ENCODE measurements at regions not wholly inside any gene's neighbourhood (a gene's known extent, or its start where the extent isn't known, plus 50 kb on each side); places are given as distances from the start of the nearest gene placed in this dataset.

DNA sequence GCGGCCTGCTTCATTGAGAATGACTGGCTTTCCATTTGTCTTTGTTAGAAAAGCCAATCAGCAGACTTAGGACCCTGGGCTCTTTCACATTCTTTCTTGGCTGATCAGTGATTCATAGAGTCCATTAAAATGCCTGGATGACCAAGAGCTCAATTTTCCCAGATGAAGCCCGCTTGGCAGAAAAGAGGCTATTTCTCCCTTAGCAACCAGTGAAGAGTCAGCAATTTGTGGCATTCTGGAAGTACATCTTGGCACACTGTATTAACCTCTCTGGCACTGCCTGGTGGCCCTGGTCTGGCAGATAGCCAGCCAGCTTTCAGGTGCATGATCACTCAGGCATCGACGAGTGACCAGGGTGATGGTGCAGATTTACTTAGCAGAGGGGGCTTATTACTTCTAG is 145.7 kb upstream of the PLAAT1 start:
- TF ChIP-seq, protein P1, sequence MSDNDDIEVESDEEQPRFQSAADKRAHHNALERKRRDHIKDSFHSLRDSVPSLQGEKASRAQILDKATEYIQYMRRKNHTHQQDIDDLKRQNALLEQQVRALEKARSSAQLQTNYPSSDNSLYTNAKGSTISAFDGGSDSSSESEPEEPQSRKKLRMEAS (IDR thresholded peaks at IDR 0.05; ENCODE audit: insufficient read depth, insufficient read length), result no peak
- TF ChIP-seq, protein P2, sequence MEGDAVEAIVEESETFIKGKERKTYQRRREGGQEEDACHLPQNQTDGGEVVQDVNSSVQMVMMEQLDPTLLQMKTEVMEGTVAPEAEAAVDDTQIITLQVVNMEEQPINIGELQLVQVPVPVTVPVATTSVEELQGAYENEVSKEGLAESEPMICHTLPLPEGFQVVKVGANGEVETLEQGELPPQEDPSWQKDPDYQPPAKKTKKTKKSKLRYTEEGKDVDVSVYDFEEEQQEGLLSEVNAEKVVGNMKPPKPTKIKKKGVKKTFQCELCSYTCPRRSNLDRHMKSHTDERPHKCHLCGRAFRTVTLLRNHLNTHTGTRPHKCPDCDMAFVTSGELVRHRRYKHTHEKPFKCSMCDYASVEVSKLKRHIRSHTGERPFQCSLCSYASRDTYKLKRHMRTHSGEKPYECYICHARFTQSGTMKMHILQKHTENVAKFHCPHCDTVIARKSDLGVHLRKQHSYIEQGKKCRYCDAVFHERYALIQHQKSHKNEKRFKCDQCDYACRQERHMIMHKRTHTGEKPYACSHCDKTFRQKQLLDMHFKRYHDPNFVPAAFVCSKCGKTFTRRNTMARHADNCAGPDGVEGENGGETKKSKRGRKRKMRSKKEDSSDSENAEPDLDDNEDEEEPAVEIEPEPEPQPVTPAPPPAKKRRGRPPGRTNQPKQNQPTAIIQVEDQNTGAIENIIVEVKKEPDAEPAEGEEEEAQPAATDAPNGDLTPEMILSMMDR (IDR thresholded peaks at IDR 0.05; ENCODE audit: extremely low read depth in 1 of 2, insufficient read depth in 1 of 2, low read depth in 1 of 2, low read length in 2 of 2), result no peak
- TF ChIP-seq POLR2A (IDR thresholded peaks at IDR 0.05; ENCODE audit: low read depth, low read length) (no peak), EZH2 (IDR thresholded peaks at IDR 0.05; ENCODE audit: borderline replicate concordance, low read depth, low read length, severe bottlenecking) (no peak), POLR2AphosphoS5 (IDR thresholded peaks at IDR 0.05; ENCODE audit: insufficient read depth, low read depth, low read length) (no peak), GATA2 (IDR thresholded peaks at IDR 0.05; ENCODE audit: insufficient read depth, insufficient read length, low read depth, low read length) (no peak), MYC (IDR thresholded peaks at IDR 0.05; ENCODE audit: low read depth, low read length) (no peak), FOS (IDR thresholded peaks at IDR 0.05; ENCODE audit: borderline replicate concordance, insufficient read depth, low read length) (no peak)
